ENCODE measurements at regions not wholly inside any gene's neighbourhood (a gene's known extent, or its start where the extent isn't known, plus 50 kb on each side); places are given as distances from the start of the nearest gene placed in this dataset.

DNA sequence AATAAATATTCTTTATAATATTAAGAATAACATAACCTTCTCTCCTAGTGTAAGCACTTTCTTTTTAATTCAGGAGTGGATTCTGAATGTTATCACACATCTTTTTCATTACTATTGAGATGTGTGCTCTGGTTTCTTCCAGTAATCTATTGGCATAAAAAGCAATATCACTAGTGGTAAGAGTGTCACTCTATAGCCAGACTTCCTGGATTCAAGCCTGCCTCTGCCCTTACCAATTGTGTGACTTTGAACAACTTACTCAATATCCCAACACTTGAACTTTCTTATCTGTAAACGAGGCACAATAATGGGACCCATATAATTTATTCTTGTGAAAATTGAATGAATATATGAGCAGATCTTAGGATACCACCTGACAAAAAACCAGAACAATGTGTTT lies 71.0 kb downstream of the SEM1 start:
- no peak for DNase-seq

GRCh38 chr7:96637522-96637921 lies 72.1 kb downstream of the SEM1 start:
- no peak for DNase-seq

DNA sequence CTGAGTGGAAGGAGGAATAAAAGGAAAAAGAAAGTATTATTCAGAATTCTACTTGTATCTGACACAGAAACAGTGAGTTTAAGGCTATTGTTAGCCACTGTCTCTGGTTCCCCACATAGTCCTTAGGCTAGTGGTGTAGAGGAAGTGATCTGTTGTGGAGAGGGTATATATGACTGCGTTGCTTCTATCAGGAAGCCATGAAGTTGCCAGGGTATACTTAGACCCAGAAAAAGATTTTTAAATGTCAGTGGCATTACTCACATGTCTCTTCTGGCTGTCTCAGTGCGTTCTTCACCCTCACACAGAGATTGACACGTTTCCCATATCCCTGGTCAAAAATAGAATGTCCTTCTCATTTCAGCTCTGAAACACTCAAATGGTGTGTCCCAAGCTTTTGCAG lies 72.7 kb downstream of the SEM1 start:
- DNase-seq, result no peak

- DNase-seq, result no peak
These were observed 73.2 kb downstream of the SEM1 start for GRCh38 chr7:96636342-96636860.

GRCh38 chr7:96629884-96630283 lies 79.8 kb downstream of the SEM1 start:
- DNase-seq, result no peak

GRCh38 chr7:96624954-96625353 lies 84.7 kb downstream of the SEM1 start:
- no peak for DNase-seq

GRCh38 chr7:96621932-96622331 lies 87.7 kb downstream of the SEM1 start:
- DNase-seq, result no peak

DNA sequence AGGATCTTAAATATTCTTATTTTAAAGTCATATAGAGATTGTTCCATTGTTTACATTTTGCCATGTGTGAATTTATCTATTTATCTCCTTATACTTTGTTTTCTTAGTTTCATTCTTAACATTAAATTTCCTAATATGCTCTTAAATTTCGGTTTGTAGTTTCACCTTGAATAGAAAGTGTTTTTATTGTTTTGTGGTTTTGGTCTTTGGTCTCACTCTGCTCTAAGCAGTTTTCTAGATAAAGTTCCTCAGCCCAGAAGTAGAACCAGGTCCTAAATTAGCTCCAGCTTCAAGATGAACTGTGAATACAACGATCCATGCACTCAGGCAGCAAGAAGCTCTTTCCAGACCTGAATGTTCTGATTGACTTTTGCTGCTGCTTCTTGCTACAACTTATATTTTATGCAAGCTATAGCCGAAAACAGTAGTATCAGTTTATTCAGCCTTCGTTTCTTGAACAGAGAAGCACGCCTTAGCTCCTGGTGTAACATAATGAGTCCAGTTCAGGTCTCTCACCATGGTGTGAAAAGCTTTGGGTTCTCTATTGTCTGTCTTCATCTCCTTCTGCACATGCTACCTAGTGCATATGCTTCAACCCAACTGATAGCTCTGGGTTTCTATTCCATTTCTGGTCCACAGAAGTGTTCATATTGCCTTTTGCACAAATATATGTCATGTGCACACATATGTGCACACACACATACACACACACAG lies 95.3 kb downstream of the SEM1 start:
- no peak for DNase-seq

- no peak for DNase-seq
These were observed 97.6 kb downstream of the SEM1 start for GRCh38 chr7:96612034-96612433.

DNA sequence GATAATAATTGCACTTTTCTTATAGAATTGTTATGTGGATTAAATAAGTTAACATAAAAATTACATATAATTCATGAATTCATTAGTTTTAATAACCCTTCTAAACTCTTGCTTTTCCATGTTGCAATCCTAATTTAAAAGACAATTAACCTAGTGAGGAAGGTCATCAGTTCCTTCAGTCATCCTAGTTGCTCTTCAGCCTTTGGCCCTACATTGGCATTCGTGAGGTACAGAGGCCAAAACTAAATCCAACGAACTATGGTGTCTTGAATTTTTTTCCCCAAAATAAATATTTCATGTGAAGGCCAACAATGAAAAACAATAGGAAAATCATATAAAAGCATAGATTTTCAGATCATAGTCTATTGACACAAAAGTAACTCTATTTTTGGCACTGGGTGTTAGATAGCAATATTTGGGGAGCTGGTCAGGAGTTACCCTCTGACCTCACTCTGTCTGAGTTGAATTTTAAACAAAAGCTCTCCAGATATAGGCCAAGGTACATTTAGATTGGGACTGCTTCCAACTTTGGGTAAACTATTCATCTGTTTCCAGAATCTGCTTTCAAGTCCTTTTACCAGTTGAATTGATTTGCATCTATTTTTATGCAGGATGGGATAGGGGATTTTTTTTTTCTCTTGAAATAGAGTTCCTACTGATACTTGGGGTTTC lies 104.5 kb downstream of the SEM1 start:
- no peak for DNase-seq

- DNase-seq, result no peak
These were observed 110.2 kb downstream of the SEM1 start for GRCh38 chr7:96599288-96599936.

- DNase-seq, result no peak
These were observed 111.2 kb downstream of the SEM1 start for GRCh38 chr7:96598421-96598820.

- DNase-seq, result peak; percentile 64
These were observed 113.4 kb downstream of the SEM1 start for GRCh38 chr7:96596120-96596826.

GRCh38 chr7:96591900-96592676 lies 117.6 kb downstream of the SEM1 start:
- DNase-seq, result no peak

DNA sequence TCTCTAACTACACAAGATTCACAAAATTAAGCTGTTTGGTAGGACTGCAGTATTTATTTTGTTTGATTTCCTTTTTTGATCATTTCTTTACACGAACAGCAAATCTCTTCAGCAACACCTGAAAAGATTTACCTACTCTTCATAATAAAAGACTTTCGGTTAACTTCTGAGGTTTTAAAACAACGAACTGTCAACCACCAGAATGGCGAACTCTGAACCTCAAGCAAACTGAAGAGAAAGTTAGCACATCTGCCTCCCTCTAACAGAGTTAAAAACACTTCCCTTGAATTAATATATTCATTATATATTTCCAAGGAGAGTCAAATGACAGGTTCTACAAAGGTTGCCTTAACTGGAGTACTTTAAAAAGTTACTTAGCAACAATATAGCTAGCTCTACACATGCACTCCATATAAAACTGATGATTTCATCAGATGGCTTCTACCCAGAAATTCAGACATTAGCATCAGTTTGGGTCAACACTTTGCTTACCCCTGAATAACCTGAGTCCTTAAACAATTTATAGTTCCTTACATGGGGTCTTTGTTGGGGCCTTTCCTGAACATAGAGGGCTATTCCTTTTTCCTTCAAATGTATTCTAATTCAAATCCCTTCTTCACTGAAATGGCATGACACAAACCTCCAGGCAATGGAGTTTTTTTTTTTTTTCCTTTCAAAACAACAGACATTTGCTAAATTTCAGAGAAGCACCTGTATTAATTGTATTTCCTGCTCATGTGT lies 118.3 kb downstream of the SEM1 start:
- DNase-seq, result no peak

DNA sequence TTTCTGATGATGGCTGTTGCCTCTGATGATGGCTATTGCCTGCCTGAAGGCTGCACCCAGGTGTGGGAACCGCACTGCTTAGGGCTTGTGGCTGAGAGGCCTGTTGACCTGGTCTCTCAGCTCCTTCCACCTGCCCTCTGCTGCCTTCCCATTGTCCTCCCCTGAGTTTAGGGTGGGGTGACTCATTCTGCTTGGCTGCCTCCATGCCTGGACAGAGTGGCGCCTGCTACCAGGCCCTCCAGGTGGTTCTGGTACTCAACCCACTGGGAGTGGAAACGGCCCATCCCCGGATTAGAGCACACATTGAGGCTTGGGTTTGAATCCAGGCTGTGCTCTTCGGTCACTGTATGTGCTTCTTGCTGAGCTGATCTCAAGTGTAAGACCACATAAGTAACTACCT lies 120.6 kb downstream of the SEM1 start:
- no peak for DNase-seq

GRCh38 chr7:96579119-96579518 lies 130.5 kb downstream of the SEM1 start:
- no peak for DNase-seq

GRCh38 chr7:96578606-96579005 lies 131.0 kb downstream of the SEM1 start:
- no peak for DNase-seq

DNA sequence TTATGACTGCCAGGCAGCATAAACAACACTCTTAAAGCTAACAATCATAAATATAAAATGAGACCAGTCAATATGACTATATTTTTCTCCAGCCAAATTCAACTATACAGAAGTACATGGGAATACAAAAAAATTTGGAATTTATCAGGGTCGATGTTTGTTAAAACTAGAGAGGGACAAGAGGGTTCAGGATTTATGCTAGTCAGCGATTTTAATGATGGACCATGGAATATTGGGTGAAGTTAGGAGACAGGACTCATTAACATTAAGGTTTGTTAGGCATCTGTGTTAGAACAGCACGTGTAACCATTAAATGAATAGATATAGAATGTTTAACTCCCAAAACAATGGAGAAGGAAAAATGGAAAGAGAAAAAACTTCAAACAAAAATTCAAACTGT lies 146.2 kb downstream of the SEM1 start:
- DNase-seq, result no peak

DNA sequence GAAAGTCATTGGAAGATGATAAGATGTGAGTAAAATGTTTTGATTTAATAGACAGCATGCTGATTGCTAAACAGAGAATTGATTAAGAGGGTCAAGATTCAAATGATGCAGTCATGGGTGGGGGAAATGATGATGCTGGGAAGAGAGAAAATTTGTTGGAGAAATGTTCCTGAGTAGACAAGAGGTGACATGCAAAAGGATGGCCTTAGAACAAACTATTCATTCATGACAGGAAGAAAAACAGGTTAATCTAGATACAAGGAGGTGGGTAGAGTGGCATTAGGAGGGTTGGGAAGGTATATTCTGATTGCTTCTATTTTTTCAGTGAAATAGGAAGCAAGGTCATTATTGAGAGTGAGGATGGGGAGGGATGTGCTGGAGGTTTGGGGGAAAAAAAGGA lies 146.7 kb downstream of the SEM1 start:
- no peak for DNase-seq

GRCh38 chr7:96562458-96562857 lies 147.2 kb downstream of the SEM1 start:
- DNase-seq, result no peak

DNA sequence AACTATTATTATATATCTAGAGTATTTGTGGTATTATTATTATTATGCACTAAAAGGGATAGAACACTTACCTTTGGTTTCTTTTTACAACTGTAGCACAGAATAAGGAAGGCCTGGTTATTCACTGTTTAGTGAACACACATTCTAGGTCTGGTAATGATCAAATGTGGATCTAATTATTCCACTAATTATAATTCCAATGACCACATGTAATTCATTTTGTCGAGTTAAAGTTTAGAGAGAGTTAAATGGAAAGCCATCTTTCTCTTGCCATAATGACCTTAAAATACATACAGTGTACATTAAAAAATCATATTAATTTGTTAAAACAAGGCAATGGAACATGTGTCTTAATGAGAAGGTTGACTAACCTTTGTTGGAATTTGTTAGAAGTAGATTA lies 147.8 kb downstream of the SEM1 start:
- no peak for DNase-seq
